HG03175 (cell line): ENCODE measurements at regions not wholly inside any gene's neighbourhood (a gene's known extent, or its start where the extent isn't known, plus 50 kb on each side); places are given as distances from the start of the nearest gene placed in this dataset.
A peak's percentile ranks its signal among the peaks of the same experiment; 100 is the strongest.

Experiments
- ATAC-seq: cut with Tn5 transposase; IDR thresholded peaks from one replicate; pipeline ENCODE4 v1.9.1; 2021; ENCODE audit warnings: mild to moderate bottlenecking, moderate library complexity; ENCODE audit not compliant: unreplicated experiment

DNA sequence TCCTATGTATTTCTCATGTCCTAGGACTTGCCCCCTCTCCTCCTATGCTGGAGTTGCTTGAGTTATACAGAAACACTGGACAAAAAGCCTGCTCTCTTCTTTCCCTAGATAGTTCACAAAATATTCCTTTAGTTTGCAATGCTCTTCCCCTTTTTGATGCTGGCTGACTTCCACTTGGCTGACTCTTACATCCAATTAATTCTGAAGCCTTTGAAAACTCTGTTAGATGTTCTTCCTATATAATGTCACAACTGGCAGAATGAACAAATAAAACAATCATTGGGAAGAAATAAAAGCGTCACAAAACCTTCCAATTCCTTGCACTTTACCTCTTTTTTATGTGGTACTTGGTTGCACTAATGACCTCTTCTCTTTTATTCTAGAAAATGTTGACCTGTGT, 253.8 kb upstream of the CITED2 start:
- no peak for ATAC-seq

DNA sequence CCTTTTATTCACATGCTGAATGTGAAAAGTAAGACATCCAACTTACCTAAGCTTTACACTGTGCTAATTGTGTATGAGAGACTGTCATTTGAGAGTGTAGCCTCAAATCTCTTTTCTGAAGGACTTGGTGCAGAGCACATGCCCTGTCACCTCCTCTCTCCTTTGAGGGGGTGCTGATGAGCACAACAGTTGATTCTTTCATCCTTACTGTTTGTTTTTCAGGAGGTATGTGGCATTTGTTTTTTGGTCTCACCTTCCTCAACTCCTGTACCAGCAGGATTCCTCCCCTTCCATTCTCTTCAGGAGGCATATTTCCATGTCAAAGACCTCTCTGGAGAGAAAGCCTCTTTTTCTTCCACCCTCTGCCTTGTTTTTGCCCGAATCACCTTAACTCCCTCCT, 252.6 kb upstream of the CITED2 start:
- no peak for ATAC-seq

DNA sequence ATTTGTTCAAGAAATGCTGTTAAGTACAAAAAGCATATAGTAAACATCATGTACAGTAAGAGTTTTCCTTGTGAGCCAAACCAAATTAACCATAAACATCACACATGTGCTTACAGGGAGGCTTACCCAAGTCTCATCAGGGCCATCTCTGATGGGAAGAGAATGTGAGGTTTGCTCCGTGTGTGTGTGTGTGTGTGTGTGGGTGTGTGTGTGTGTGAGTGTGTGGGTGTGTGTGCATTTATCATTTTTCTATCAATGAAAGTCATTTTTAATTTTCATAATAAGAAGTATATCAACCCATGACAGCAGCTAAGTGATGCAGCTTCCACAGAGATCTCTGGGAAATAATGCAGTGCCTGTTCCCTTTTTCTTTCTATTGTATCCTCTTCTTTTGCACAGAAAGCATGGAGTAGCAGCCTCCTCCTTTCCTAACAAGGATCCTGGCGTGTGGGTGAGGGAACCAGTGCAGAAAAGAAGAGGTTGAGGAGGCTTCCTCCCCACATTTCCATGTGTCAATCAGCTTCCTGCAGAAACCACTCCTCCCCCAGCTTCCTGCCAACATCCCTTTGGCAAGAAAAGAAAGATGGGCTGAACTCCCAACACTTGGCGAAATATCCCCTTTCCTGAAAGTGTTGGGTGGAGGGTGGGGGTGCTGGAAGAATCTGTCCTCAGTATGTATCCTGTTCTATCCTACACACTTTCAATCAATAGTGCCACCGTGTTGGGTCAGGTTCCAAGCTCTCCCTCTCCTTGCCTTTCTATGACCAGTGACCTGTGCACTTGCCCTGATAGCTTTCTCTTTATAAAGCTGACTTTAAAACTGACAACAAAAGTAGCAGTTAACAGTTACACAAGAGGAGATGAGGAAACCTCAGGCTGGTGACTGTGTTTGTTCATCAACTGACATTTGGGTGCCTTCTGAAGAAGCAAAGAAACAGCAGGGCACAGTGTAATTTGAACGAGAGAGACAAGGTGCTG, 251.8 kb upstream of the CITED2 start:
- no peak for ATAC-seq

DNA sequence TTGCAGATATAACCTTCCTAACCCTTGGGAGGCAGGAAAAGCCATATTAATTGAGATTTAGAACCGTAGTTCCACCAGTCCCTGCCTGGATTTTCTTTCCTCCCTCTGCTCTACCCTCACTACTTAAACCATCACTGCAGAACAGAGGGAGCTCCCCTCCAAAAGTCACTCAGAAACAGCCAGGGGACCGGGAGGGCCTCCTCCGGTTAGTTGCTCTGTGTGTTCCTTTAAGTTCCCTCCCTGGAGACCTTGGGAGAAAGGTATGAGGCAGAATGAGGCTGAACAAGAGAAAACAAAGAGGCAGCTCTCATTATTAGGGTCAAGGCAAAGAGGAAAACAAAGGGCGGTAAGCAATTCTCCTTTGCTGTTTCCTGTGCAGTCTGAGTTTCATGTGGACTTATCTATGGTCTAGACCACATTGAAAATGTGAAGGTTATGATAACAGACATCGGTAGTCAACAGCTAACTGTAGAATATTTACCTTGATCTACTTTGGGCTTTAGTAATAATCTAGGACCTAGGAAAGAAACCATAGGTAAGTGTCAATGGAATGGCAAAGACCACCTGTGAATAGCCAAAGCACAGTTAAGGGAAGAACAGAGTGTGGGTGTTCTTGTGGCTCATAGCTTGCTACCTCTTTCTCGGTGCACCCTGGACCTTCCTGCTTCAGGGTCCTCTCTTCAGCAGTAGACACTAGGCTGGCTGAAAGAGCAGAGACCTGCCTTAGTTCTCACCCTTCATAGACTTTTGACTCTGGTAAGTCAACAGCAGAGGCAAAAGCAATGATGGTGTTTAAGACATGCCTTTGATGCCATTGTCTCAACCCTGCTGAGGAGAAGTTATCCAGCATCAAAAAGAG, 250.9 kb upstream of the CITED2 start:
- ATAC-seq: no peak

DNA sequence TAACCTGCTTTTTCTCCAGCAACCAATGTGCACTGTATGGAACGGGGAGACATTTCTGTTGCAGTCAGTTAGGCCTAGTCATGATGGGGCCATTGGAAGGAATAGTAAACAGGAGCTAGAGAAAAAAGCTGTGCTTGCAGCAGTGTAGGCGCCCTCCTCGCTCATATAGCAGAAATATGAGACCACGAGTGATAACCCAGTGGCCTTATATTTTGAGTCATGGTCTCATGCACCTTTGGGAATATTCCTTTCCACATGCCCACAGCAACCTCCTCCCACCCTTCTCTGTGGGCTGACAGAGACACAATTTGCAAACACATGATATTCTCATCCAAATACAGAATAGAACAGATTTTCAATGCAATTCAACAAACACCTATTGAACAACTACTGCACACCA, 248.9 kb upstream of the CITED2 start:
- no peak for ATAC-seq

DNA sequence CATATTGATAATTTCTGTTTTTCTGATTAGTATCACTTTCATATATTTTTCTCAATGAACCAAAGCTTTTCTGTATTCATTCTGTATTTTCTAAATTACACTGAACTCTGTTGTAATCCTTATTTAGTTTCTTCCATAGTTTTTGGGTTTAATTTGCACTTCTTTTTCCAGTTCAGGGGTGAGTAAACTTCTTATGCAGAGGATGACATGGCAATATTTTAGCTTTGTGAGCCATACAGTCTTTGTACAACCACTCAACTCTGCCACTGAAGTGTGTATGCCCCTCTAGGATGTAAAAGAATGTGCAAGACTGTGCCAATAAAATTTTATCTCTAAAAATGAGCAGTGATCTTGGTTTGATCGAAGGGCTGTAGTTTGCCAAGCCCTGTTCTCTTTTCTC, 239.0 kb upstream of the CITED2 start:
- ATAC-seq: no peak

DNA sequence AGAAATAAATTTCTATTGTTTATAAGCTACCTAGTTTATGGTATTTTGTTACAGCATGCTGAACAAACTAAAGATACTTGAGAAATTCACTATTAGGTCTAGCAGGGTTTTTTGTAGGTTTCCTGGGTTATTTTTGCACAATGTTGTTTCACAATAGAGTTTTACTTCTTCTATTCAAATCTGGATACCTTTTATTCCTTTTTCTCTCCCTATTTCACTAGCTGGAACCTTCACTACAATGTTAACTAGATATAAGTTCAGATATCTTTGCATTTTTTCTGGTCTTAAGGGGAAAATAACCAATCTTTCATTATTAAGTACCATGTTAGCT, 237.7 kb upstream of the CITED2 start:
- no peak for ATAC-seq

DNA sequence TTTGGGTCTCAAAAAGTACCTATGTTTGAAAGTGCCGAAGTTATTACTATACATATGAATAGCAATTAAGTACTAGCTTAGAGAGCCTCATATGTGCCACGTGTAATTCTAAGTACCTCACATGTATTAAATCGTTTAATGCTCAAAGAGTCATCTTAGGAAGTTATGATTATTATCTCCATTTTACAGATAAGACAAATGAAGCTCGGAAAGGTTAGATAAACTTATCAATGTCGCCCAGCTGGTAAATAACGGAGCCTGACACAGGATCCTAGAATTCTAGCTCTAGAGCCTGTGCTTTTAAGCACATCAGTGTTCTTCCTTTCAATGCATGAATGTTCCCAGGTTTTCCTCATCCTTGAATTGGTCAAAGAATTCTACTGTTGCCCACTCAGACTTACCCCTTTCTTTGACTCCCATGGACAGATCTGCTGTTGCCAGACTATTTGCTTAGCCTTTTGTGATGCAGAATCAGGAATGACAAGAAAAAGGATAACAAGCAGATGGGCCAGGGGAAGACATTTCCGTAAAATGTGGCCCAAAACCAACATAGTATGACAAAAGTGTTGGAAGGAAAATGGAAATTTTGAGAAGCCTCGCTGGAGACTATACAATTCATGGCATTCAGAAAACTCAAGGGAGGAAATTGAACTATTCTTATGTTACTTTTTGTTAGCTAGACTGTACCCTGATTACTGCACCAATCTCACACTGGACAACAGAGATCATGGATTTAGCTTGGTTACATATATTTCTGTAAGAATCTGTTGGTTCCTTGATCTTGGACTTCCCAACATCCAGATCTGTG, 237.1 kb upstream of the CITED2 start:
- ATAC-seq: no peak

DNA sequence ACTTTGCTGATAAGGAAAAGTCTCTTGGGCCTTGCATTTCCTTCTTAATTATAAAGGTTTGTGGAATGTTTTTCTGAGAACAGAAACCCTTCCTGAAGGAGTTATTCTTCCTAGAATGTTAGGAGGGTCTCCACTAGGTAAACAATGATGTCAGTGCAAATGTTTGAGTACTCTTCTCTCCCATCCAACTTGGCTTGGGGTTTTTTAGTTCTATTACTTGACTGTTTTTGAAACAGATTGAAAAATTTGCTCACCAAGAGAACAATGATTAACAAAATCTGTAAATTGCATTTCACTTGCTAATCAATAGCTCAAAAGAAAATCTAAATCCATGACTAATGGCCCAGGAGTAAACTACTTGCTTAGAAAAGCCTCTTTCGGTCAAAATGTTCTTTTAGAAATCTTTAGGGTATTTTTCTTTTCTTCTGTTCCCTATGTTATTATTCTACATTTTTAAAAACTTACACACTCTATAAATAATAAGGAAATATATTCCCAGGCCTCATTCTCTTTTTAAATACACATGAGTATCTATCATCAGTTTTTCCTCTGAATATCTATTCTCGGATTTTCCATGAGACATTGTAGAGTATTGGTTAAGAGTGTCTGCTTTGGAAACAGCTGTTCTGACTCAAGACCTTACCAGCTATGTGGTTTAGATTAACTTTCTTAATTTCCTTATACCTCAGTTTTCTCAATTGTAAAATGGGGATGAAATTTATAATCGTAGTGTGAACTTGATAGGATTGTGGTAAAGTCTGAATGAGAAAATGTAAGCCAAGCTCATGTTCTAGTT, 234.2 kb upstream of the CITED2 start:
- ATAC-seq: no peak

DNA sequence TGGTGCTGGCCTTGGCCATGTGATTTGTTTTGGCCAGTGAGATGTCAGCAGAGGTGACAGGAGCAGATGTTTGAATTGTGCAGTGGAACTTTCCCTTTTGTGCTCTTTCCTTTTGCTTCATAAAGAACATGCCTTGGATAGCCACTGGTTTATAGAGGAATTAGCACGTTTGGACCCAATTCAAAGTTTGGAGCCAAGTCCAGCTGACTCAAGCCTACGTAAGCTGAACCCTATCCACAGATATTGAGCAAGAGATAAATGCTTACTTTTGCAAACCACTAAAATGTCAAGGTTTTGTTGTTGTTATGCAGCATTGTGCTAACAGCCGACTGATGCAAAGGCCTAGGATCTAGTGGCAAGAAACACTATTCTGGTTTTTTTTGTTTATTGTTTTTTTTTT, 230.9 kb upstream of the CITED2 start:
- ATAC-seq: no peak

DNA sequence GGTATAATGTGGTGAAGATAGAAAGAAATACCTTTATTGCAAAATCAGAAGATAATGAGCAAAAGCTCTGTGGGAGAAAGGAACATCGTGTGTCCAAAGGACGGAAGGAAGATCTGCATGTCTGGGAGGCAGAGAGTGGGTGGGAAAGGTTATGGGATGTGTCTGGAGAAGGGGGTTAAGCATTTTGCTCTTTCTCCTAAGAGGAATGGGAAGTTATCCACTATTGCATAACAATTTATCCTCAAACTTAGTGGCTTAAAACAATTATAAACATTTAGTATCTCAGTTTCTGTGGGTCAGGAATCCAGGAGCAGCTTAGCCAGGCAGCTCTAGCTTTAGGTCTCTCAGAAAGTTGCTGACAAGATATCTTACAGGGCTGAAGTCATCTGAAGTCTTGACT, 229.1 kb upstream of the CITED2 start:
- no peak for ATAC-seq

DNA sequence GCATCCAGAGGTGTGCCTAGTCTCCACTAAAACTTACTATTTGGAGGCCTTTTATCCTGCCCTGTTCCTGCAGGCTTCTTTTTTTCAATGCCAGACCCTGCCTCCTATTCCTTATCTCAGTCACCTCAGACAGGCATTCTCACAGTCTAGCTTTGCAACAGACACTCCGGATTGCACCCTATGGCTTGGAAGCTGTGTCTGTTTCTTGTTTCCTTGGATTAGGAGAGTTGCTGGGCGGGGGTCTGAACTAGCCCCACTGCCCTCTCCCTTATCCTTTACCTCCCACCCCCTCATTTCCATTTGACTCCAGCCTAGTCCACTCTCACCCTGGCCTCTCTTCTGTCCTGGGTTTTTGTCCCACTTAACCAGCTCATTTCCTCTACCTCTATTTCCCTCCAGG, 228.1 kb upstream of the CITED2 start:
- ATAC-seq: no peak

DNA sequence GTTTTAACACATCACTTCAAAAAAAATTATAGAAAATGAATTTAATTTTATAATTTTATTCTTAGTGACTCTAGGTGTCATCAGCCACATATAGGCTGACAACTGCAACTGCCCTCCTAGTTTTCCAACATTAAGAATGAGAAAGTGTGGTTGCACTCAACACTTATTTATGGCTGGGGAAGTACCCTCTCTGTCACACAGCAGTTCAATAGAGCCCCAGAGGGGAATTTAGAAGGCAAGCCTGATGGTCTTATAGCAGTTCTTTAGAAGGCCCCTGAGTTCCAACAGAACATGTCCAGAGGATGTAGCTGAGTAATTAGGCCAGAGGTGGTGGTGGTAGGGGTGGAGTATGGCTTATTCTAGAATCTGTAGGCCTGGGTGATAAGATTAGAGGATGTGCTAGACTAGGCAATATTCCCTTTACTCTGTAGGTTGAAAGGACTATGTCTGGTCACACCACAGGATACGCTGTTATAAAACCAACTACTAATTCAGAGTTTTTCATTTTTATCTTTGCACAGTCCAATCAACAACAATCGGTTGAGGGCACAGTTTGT, 226.5 kb upstream of the CITED2 start:
- ATAC-seq: peak; percentile 84

DNA sequence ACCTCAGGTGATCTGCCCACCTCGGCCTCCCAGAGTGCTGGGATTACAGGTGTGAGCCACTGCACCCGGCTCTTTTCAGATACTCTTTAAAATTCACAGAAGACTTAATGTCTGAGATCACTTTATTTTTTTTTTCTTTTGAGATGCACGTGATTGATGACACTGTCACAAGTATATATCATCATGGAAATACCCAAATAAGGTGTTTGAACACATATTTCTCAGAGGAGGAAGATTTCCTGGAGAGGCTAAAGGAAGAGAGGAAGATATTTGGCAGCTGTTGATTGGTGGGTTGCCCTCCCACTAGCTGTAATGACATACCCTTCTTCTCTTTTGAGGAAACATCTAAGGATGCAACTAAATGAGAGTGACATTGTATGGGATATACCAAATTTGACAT, 225.9 kb upstream of the CITED2 start:
- no peak for ATAC-seq

DNA sequence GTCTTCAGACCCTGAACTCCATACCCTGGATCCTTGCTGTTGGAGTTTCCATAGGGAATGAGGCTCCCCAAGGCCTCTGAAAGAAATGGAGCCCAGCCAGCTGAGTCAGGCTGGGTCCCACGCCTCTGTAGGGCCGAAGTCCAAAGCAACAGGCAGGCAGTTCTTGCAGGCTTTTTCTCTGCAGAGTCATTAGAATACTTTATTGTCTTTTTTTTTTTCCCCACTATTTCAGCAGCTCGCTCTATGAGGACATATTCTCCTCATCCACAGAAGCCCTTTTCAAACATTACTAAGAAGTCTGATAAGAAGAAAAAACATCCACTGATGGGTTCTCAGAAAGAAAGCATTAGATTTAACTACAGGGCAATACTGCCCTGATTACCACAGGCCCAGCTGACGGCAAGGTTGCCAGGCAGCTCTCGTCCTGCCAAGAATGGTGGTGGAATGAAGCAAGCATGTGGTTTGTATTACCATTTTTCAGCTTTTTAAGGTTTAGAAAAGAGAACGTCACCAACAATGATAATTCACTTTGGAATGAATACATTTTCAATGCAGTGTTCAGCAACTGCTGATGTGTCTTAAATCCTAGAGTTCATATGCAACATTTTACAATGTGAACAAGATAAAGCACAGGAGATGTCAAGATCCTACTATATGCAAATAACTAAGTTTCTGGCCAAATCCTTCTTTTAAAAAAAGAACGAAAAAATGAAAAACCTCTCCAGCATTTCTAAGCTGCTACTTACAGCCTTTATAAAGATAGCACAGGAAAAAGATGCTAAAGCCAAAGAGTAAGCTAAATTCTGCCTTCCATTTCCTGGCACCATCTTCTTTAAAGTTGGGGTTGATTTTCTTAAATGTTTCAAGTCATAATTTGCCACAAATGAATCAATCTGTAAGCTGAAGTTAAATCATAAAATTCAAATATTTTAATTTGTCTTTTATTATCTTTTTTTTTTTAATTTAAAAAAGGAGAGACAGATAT, 223.6 kb upstream of the CITED2 start:
- no peak for ATAC-seq

DNA sequence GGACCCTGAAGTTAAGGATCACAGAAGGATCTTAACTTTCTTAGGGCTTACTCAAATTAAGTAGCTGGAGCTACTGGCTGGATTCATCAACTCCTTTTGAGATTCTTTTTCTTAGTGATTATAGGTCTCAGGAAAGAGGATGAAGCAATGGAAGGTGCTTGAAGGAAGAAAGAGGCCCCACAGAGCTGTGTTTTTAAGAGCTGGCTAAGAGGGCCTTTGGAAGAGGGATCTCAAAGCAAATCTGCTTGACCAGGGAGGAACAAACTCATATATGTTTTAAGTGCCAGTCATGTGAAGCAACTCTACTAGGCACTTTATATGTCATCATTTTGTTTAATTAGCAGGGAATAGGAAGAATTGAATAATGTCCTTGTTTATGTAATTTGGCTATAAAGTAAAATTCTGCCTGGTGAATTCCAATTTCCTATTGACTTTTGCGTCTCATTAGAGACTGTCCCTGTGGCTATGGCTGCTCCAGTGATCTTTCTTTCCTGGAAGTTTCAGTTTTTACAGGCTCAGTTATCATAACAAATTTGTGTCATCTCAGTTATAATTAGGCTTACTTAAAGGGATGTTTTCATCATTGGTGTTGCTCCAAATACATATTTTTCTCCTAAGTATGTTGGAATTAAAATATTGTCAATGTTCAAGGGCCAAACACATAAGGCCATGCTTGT, 222.8 kb upstream of the CITED2 start:
- ATAC-seq: no peak

DNA sequence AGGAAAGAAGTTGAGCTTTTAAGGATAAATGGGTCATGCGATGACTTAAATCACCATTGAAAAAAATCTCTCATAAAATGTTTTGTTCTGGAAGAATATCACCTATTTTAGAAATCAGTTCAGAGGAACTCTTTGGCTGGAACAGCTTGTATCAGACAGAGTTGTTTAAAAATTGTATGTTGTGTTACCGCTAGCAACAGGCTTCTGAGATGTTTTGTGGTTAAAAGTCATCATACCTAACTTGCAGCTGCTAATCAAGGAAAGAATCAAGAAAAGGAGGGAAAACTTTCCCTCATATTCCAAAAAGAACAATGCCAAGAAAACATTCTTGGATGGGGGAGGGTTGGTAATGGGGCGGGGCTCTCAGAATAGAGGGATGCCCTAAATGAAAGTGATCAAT, 220.7 kb upstream of the CITED2 start:
- ATAC-seq: no peak

DNA sequence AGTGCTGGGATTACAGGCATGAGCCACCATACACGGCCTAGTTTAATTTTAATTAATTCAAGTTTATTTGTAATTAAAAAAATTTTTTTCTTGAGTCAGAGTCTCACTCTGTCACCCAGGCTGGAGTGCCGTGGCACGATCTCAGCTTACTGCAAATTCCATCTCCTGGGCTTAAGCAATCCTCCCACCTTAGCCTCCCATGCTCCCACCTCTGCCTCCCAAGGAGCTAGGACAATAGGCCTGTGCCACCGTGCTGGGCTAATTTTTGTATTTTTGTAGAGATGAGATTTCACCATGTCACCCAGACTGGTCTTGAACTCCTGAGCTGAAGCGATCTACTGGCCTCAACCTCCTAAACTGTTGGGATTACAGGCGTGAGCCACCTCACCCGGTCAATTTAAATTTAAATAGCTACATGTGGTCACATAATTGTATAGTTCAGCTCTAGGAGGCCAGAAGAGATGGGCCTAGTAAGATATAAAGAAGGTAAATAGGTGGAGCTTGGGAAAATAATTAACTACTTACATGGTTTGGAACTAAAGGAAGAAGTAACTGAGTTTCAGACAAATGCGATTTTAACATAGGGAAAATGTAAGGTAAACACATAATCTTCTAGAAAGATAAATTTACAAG, 220.0 kb upstream of the CITED2 start:
- ATAC-seq: no peak
